ENCODE measurements at regions not wholly inside any gene's neighbourhood (a gene's known extent, or its start where the extent isn't known, plus 50 kb on each side); places are given as distances from the start of the nearest gene placed in this dataset.
A peak's percentile ranks its signal among the peaks of the same experiment; 100 is the strongest.

GRCh38 chr10:15439341-15439842, 68.3 kb upstream of the FAM171A1 start:
- peak; percentile 42 for DNase-seq (ENCODE audit: low spot score)
- peaks cover 2% of the 10 kb centered on the region for H3K27me3 Mint-ChIP-seq (ENCODE audit: unreplicated experiment)
- TF ChIP-seq CTCF (IDR thresholded peaks at IDR 0.05; ENCODE audit: unreplicated experiment): no peak
- H3K4me3 Mint-ChIP-seq (ENCODE audit: unreplicated experiment): peak overlapping the region; percentile 53
- H3K36me3 Mint-ChIP-seq (ENCODE audit: low read depth, unreplicated experiment): no peaks in the 10 kb centered on the region
- H3K9me3 Mint-ChIP-seq (ENCODE audit: unreplicated experiment): peaks cover 4% of the 10 kb centered on the region
- peak overlapping the region; percentile 98 for H3K27ac Mint-ChIP-seq (ENCODE audit: unreplicated experiment)
- peaks cover 22% of the 10 kb centered on the region for H3K4me1 Mint-ChIP-seq (ENCODE audit: unreplicated experiment)

- H3K4me3 Mint-ChIP-seq (ENCODE audit: unreplicated experiment): no peak overlapping the region
- no peak for TF ChIP-seq CTCF (IDR thresholded peaks at IDR 0.05; ENCODE audit: unreplicated experiment)
- peaks cover 2% of the 10 kb centered on the region for H3K27me3 Mint-ChIP-seq (ENCODE audit: unreplicated experiment)
- H3K36me3 Mint-ChIP-seq (ENCODE audit: low read depth, unreplicated experiment): no peaks in the 10 kb centered on the region
- H3K9me3 Mint-ChIP-seq (ENCODE audit: unreplicated experiment): peaks cover 4% of the 10 kb centered on the region
- H3K4me1 Mint-ChIP-seq (ENCODE audit: unreplicated experiment): peaks cover 20% of the 10 kb centered on the region
- H3K27ac Mint-ChIP-seq (ENCODE audit: unreplicated experiment): no peak overlapping the region
- DNase-seq (ENCODE audit: low spot score): no peak
Observed at GRCh38 chr10:15436696-15437095, 65.6 kb upstream of the FAM171A1 start.

- Mint-ChIP-seq H3K4me3 (ENCODE audit: unreplicated experiment) (peak overlapping the region; percentile 49), H3K4me1 (ENCODE audit: unreplicated experiment) (peaks cover 6% of the 10 kb centered on the region), H3K27ac (ENCODE audit: unreplicated experiment) (no peak overlapping the region), H3K9me3 (ENCODE audit: unreplicated experiment) (no peaks in the 10 kb centered on the region), H3K36me3 (ENCODE audit: low read depth, unreplicated experiment) (no peaks in the 10 kb centered on the region), H3K27me3 (ENCODE audit: unreplicated experiment) (no peaks in the 10 kb centered on the region)
- DNase-seq (ENCODE audit: low spot score): peak; percentile 34
- TF ChIP-seq CTCF (IDR thresholded peaks at IDR 0.05; ENCODE audit: unreplicated experiment): peak; percentile 83
Observed at GRCh38 chr10:15433850-15434537, 62.9 kb upstream of the FAM171A1 start.

DNA sequence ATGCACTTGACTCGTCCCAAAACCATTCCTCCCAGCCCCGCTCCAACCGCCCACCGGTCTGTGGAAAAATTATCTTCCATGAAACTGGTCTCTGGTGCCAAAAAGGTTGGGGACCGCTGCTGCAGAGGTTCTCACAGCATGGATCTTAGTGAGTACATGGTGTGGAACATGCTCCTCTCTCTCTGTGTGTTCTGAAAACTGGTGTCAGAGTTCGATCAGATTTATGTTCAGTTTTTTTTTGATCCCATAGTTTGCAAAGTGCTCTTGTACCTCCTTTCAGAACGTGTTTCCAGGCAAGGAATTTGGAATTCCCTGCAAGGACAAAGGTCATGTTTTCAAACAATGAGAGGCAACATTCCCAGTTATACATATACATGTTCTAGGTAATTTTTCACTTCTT, 61.2 kb upstream of the FAM171A1 start:
- H3K4me3 Mint-ChIP-seq (ENCODE audit: unreplicated experiment): no peak overlapping the region

More for the DNA sequence above, 61.2 kb upstream of the FAM171A1 start:
- no peak for DNase-seq (ENCODE audit: low spot score)
- peaks cover 5% of the 10 kb centered on the region for H3K4me1 Mint-ChIP-seq (ENCODE audit: unreplicated experiment)
- no peak overlapping the region for H3K27ac Mint-ChIP-seq (ENCODE audit: unreplicated experiment)
- no peak for TF ChIP-seq CTCF (IDR thresholded peaks at IDR 0.05; ENCODE audit: unreplicated experiment)
- no peaks in the 10 kb centered on the region for H3K36me3 Mint-ChIP-seq (ENCODE audit: low read depth, unreplicated experiment)
- H3K9me3 Mint-ChIP-seq (ENCODE audit: unreplicated experiment): no peaks in the 10 kb centered on the region
- no peaks in the 10 kb centered on the region for H3K27me3 Mint-ChIP-seq (ENCODE audit: unreplicated experiment)

All from endothelial cell (in vitro differentiated cells).